H9 (cell line): ENCODE measurements at regions not wholly inside any gene's neighbourhood (a gene's known extent, or its start where the extent isn't known, plus 50 kb on each side); places are given as distances from the start of the nearest gene placed in this dataset.

Experiments
- DNase-seq: peaks from one replicate; pipeline ENCODE4 v3.0.0-alpha.2; 2017
- H2AFZ ChIP-seq: one replicate; pipeline ENCODE4 v1.6.1; 2013; ENCODE audit warnings: mild to moderate bottlenecking, low read length, control low read depth, moderate library complexity
- H2AK5ac ChIP-seq: 2 replicates; pipeline ENCODE4 v1.6.1; 2013; ENCODE audit warnings: low read length, control low read depth, mixed read lengths; ENCODE audit not compliant: insufficient read length
- H2BK120ac ChIP-seq: one replicate; pipeline ENCODE4 v1.6.1; 2013; ENCODE audit warnings: low read depth, mild to moderate bottlenecking, low read length, control low read depth, inconsistent platforms; ENCODE audit not compliant: poor library complexity, severe bottlenecking
- H2BK12ac ChIP-seq: 2 replicates; pipeline ENCODE4 v1.6.1; 2013; ENCODE audit warnings: low read length, control low read depth, mixed read lengths, low read depth; ENCODE audit not compliant: insufficient read length
- H2BK15ac ChIP-seq: 2 replicates; pipeline ENCODE4 v1.6.1; 2013; ENCODE audit warnings: low read depth, low read length, control low read depth
- H2BK20ac ChIP-seq: one replicate; pipeline ENCODE4 v1.6.1; 2013; ENCODE audit warnings: low read depth, mild to moderate bottlenecking, low read length, control low read depth, inconsistent platforms; ENCODE audit not compliant: poor library complexity, severe bottlenecking
- H2BK5ac ChIP-seq: 2 replicates; pipeline ENCODE4 v1.6.1; 2013; ENCODE audit warnings: low read length, control low read depth, mixed read lengths; ENCODE audit not compliant: insufficient read length
- H3K14ac ChIP-seq: 2 replicates; pipeline ENCODE4 v1.6.1; 2013; ENCODE audit warnings: low read length, control low read depth; ENCODE audit not compliant: insufficient read depth
- H3K18ac ChIP-seq: 2 replicates; pipeline ENCODE4 v1.6.1; 2013; ENCODE audit warnings: low read depth, mild to moderate bottlenecking, mixed read lengths, low read length, control low read depth; ENCODE audit not compliant: insufficient read length
- H3K23ac ChIP-seq: 2 replicates; pipeline ENCODE4 v1.6.1; 2013; ENCODE audit warnings: low read length, control low read depth, mixed read lengths, low read depth; ENCODE audit not compliant: insufficient read length
- H3K23me2 ChIP-seq: 2 replicates; pipeline ENCODE4 v1.6.1; 2013; ENCODE audit warnings: low read depth, mild to moderate bottlenecking, mixed read lengths, low read length, control low read depth; ENCODE audit not compliant: insufficient read length, poor library complexity, severe bottlenecking
- H3K27ac ChIP-seq: 2 replicates; pipeline ENCODE4 v1.5.1; 2013; ENCODE audit warnings: low read length, control low read depth, mixed read lengths, low read depth; ENCODE audit not compliant: insufficient read length
- H3K27me3 ChIP-seq: 2 replicates; pipeline ENCODE4 v1.6.1; 2013; ENCODE audit warnings: low read length, control low read depth, inconsistent platforms; ENCODE audit not compliant: insufficient read depth
- H3K4ac ChIP-seq: 2 replicates; pipeline ENCODE4 v1.6.1; 2013; ENCODE audit warnings: low read depth, mild to moderate bottlenecking, control low read depth, inconsistent platforms, low read length, moderate library complexity
- H3K4me1 ChIP-seq: 2 replicates; pipeline ENCODE4 v1.6.1; 2013; ENCODE audit warnings: low read length, control low read depth, inconsistent platforms; ENCODE audit not compliant: insufficient read depth
- H3K4me2 ChIP-seq: 2 replicates; pipeline ENCODE4 v1.6.1; 2013; ENCODE audit warnings: low read length, control low read depth, mixed read lengths; ENCODE audit not compliant: insufficient read length, insufficient read depth
- H3K56ac ChIP-seq: 2 replicates; pipeline ENCODE4 v1.6.1; 2013; ENCODE audit warnings: low read depth, mild to moderate bottlenecking, mixed read lengths, low read length, control low read depth; ENCODE audit not compliant: insufficient read length
- H3K79me1 ChIP-seq: 2 replicates; pipeline ENCODE4 v1.6.1; 2013; ENCODE audit warnings: low read depth, mild to moderate bottlenecking, moderate library complexity, low read length, control low read depth, inconsistent platforms; ENCODE audit not compliant: insufficient read depth, poor library complexity, severe bottlenecking
- H3K79me2 ChIP-seq: 2 replicates; pipeline ENCODE4 v1.6.1; 2013; ENCODE audit warnings: low read length, control low read depth, inconsistent platforms; ENCODE audit not compliant: insufficient read depth
- H3K9ac ChIP-seq: 2 replicates; pipeline ENCODE4 v1.6.1; 2013; ENCODE audit warnings: low read length, control low read depth, mixed read lengths; ENCODE audit not compliant: insufficient read length; ENCODE audit errors: extremely low read depth
- H3K9me3 ChIP-seq: one replicate; pipeline ENCODE4 v1.6.1; 2013; ENCODE audit warnings: low read depth, low read length, inconsistent platforms; ENCODE audit not compliant: control insufficient read depth
- H3T11ph ChIP-seq: one replicate; pipeline ENCODE4 v1.6.1; 2013; ENCODE audit warnings: mild to moderate bottlenecking, low read length, control low read depth, inconsistent platforms
- H4K20me1 ChIP-seq: one replicate; pipeline ENCODE4 v1.6.1; 2013; ENCODE audit not compliant: control insufficient read depth, insufficient read length, insufficient read depth
- H4K5ac ChIP-seq: 2 replicates; pipeline ENCODE4 v1.6.1; 2013; ENCODE audit warnings: low read depth, mild to moderate bottlenecking, mixed read lengths, low read length, control low read depth; ENCODE audit not compliant: insufficient read length
- H4K8ac ChIP-seq: replicated peaks from 2 replicates; pipeline ENCODE4 v1.6.1; 2013; ENCODE audit warnings: low read length, control low read depth, mixed read lengths, low read depth; ENCODE audit not compliant: insufficient read length
- H4K91ac ChIP-seq: 2 replicates; pipeline ENCODE4 v1.6.1; 2013; ENCODE audit warnings: low read depth, mild to moderate bottlenecking, moderate library complexity, mixed read lengths, low read length, control low read depth; ENCODE audit not compliant: insufficient read length
- H3K27ac Mint-ChIP-seq, 3 experiments: 2 replicates in 2 of 3; 3 replicates in 1 of 3; pipeline ENCODE4 v1.8.0; 2020 to 2021; ENCODE audit warnings: mixed read lengths in 3 of 3, mild to moderate bottlenecking in 1 of 3, moderate library complexity in 1 of 3
- H3K27me3 Mint-ChIP-seq: 2 replicates; pipeline ENCODE4 v1.8.0; 2021; ENCODE audit warnings: low read depth, mild to moderate bottlenecking, moderate library complexity, mixed read lengths
- H3K36me3 Mint-ChIP-seq, 3 experiments: 2 replicates in 2 of 3; 3 replicates in 1 of 3; pipeline ENCODE4 v1.8.0; 2020 to 2021; ENCODE audit warnings: low read depth in 3 of 3, mixed read lengths in 3 of 3; ENCODE audit not compliant: insufficient read depth in 1 of 3
- H3K4me1 Mint-ChIP-seq, 2 experiments: 2 replicates each; pipeline ENCODE4 v1.8.0; 2020; ENCODE audit warnings: mixed read lengths in 2 of 2
- H3K4me3 Mint-ChIP-seq, 2 experiments: 2 replicates in 1 of 2; 3 replicates in 1 of 2; pipeline ENCODE4 v1.8.0; 2020 to 2021; ENCODE audit warnings: mild to moderate bottlenecking in 2 of 2, mixed read lengths in 2 of 2, moderate library complexity in 1 of 2
- H3K9me3 Mint-ChIP-seq, 2 experiments: 2 replicates in 1 of 2; 3 replicates in 1 of 2; pipeline ENCODE4 v1.8.0; 2020; ENCODE audit warnings: mild to moderate bottlenecking in 2 of 2, mixed read lengths in 2 of 2, moderate library complexity in 1 of 2
- CTCF ChIP-seq: fragments of 200-600 bp; sonication (generic); conservative IDR thresholded peaks from 3 replicates; pipeline ENCODE4 v1.8.0; 2021; ENCODE audit warnings: antibody characterized with exemption, mild to moderate bottlenecking
- WGBS: extraction: QIAGEN DNeasy Blood & Tissue Kit; methylation state at CpG from one replicate; pipeline ENCODE4 v1.1.7; 2013; ENCODE audit warnings: missing lambda C conversion rate, low lambda C conversion rate, mixed read lengths; ENCODE audit not compliant: insufficient read length; ENCODE audit errors: extremely low coverage; 5-methylcytosine and 5-hydroxymethylcytosine counted together

DNA sequence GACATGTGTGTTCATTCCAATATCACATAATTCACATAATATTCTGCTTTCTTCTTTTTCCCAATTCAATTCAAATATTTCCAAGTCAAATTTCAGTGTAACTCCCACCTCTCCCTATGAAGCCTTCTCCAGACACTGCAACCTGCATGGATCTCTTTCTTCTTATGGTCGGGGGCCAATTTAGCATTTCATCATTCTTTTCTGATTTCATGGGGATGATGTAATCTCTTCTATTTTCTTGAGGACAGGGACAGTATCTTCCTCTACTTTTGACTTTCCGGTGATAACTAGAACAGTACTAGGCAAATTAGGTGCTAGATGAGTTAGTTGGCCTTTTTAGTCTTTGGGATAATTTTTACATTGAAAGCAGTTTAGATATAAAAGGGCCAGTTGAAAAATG lies 92.7 kb downstream of the CARTPT start:
- H3K79me1 ChIP-seq = no peaks in the 10 kb centered on the region
- no peak overlapping the region for H2AFZ ChIP-seq
- no peaks in the 10 kb centered on the region; the same call in 1 of the 2 replicates for H3K27me3 Mint-ChIP-seq
- H3K27ac ChIP-seq = no peak overlapping the region
- no peak overlapping the region for H2BK120ac ChIP-seq
- H4K91ac ChIP-seq = no peak overlapping the region
- no peaks in the 10 kb centered on the region for H3K23me2 ChIP-seq
- no peak overlapping the region for H3K23ac ChIP-seq
- H3K4me1 ChIP-seq = no peaks in the 10 kb centered on the region
- no CpG with 5 or more reads among the region's 2 CpGs for WGBS
- H2BK20ac ChIP-seq = no peak overlapping the region
- H3K27ac Mint-ChIP-seq = no peak overlapping the region
- H3K4me3 Mint-ChIP-seq = no peak overlapping the region
- no peak overlapping the region for H3K4ac ChIP-seq
- no peaks in the 10 kb centered on the region for H3K9me3 Mint-ChIP-seq
- H4K5ac ChIP-seq = no peak overlapping the region
- no peak overlapping the region for H3T11ph ChIP-seq
- no peak overlapping the region for H2BK5ac ChIP-seq
- no peaks in the 10 kb centered on the region for H3K27me3 ChIP-seq
- no peaks in the 10 kb centered on the region for H3K9me3 ChIP-seq
- no peaks in the 10 kb centered on the region for H3K79me2 ChIP-seq
- H3K18ac ChIP-seq = no peak overlapping the region
- peaks cover 32 to 33% of the 10 kb centered on the region in 2 experiments for H3K4me1 Mint-ChIP-seq
- no peak overlapping the region for H2BK12ac ChIP-seq
- no peak overlapping the region for H3K4me2 ChIP-seq
- TF ChIP-seq CTCF = no peak
- no peak overlapping the region for H3K56ac ChIP-seq
- H4K20me1 ChIP-seq = no peaks in the 10 kb centered on the region
- H4K8ac ChIP-seq = no peak overlapping the region
- no peak overlapping the region for H2AK5ac ChIP-seq
- DNase-seq = no peak
- H3K14ac ChIP-seq = no peak overlapping the region
- H3K36me3 Mint-ChIP-seq = no peaks in the 10 kb centered on the region
- H2BK15ac ChIP-seq = no peak overlapping the region
- H3K9ac ChIP-seq = no peak overlapping the region
